Endothelial cell of umbilical vein (primary cell): ENCODE measurements at regions not wholly inside any gene's neighbourhood (a gene's known extent, or its start where the extent isn't known, plus 50 kb on each side); places are given as distances from the start of the nearest gene placed in this dataset.

ENCODE experiments used
- POLR2A ChIP-seq: IDR thresholded peaks from 2 replicates; pipeline ENCODE4 v1.6.1; 2012; ENCODE audit warnings: low read depth, mild to moderate bottlenecking, control low read depth, low read length
- TF ChIP-seq, protein P1 (sequence below): IDR thresholded peaks from 2 replicates; pipeline ENCODE4 v1.6.1; 2011; ENCODE audit not compliant: insufficient read depth, insufficient read length

- TF ChIP-seq POLR2A, result no peak
- TF ChIP-seq, protein P1, sequence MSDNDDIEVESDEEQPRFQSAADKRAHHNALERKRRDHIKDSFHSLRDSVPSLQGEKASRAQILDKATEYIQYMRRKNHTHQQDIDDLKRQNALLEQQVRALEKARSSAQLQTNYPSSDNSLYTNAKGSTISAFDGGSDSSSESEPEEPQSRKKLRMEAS, result no peak
Measured at GRCh38 chr11:130801333-130802122, 114.8 kb downstream of the SNX19 start.
